ENCODE measurements at regions not wholly inside any gene's neighbourhood (a gene's known extent, or its start where the extent isn't known, plus 50 kb on each side); places are given as distances from the start of the nearest gene placed in this dataset.

DNA sequence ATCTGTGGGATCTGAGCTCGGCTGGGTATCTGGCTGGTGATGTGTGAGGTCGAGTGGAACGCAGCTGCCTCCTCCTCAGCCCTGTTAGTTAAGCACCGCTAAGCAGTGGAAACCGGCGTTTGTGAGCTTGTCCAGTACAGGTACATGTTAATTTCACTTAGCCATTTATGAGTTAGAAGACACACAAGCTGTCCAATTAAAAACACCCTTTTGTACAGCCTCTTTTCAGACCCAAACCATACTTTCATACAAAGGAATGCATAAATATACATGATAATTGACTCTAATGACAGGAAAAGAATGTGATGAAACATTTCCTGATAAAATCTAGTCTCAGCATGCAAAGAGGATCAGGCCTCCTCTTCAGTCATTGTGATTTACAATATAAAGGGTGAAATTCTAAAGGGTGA, 163.6 kb upstream of the FAT1 start:
- H3T11ph ChIP-seq (ENCODE audit: low read length) = no peak overlapping the region
- Mint-ChIP-seq H3K4me1 (peaks cover 22 to 23% of the 10 kb centered on the region in 2 experiments), H3K4me3 (peak overlapping the region in 1 of 2 experiments; percentile 79; a peak in 2 of 5 replicates), H3K27me3 (ENCODE audit: low read depth) (peaks cover 8% of the 10 kb centered on the region), H3K9me3 (peaks cover 4 to 13% of the 10 kb centered on the region in 2 experiments; a peak in 4 of 5 replicates), H3K27ac (peak overlapping the region in 2 of 3 experiments; percentile 62 to 78; a peak in 3 of 7 replicates), H3K36me3 (ENCODE audit: insufficient read depth in 1 of 3, low read depth in 3 of 3) (peaks cover 5 to 13% (median 10%) of the 10 kb centered on the region in 3 experiments; a peak in 5 of 7 replicates)
- H3K27ac ChIP-seq (ENCODE audit: insufficient read length, low read depth, low read length) = no peak overlapping the region
- DNase-seq = no peak
- peaks cover 2% of the 10 kb centered on the region; the same call in 1 of the 2 replicates for H3K4me1 ChIP-seq (ENCODE audit: insufficient read depth, low read length)
- H2BK15ac ChIP-seq (ENCODE audit: low read depth, low read length) = no peak overlapping the region
- no peak overlapping the region for H3K4ac ChIP-seq (ENCODE audit: low read depth, low read length)
- H2BK20ac ChIP-seq (ENCODE audit: low read depth, low read length, poor library complexity, severe bottlenecking) = no peak overlapping the region
- no peak overlapping the region for H3K14ac ChIP-seq (ENCODE audit: insufficient read depth, low read length)
- no peak overlapping the region for H2BK120ac ChIP-seq (ENCODE audit: low read depth, low read length, poor library complexity, severe bottlenecking)
- H4K91ac ChIP-seq (ENCODE audit: insufficient read length, low read depth, low read length) = no peak overlapping the region
- H4K8ac ChIP-seq (replicated peaks; ENCODE audit: insufficient read length, low read depth, low read length) = no peak overlapping the region
- WGBS (ENCODE audit: extremely low coverage, insufficient read length, low lambda C conversion rate) = no CpG with 5 or more reads among the region's 6 CpGs
- H4K5ac ChIP-seq (ENCODE audit: insufficient read length, low read depth, low read length) = no peak overlapping the region
- TF ChIP-seq, protein P1, sequence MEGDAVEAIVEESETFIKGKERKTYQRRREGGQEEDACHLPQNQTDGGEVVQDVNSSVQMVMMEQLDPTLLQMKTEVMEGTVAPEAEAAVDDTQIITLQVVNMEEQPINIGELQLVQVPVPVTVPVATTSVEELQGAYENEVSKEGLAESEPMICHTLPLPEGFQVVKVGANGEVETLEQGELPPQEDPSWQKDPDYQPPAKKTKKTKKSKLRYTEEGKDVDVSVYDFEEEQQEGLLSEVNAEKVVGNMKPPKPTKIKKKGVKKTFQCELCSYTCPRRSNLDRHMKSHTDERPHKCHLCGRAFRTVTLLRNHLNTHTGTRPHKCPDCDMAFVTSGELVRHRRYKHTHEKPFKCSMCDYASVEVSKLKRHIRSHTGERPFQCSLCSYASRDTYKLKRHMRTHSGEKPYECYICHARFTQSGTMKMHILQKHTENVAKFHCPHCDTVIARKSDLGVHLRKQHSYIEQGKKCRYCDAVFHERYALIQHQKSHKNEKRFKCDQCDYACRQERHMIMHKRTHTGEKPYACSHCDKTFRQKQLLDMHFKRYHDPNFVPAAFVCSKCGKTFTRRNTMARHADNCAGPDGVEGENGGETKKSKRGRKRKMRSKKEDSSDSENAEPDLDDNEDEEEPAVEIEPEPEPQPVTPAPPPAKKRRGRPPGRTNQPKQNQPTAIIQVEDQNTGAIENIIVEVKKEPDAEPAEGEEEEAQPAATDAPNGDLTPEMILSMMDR (conservative IDR thresholded peaks at IDR 0.05) = no peak
- no peaks in the 10 kb centered on the region for H3K23me2 ChIP-seq (ENCODE audit: insufficient read length, low read depth, low read length, poor library complexity, severe bottlenecking)
- H2BK5ac ChIP-seq (ENCODE audit: insufficient read length, low read length) = no peak overlapping the region
- no peak overlapping the region for H2BK12ac ChIP-seq (ENCODE audit: insufficient read length, low read depth, low read length)
- H4K20me1 ChIP-seq (ENCODE audit: control insufficient read depth, insufficient read depth, insufficient read length) = no peaks in the 10 kb centered on the region
- H3K23ac ChIP-seq (ENCODE audit: insufficient read length, low read depth, low read length) = no peak overlapping the region
- H3K4me2 ChIP-seq (ENCODE audit: insufficient read depth, insufficient read length, low read length) = no peak overlapping the region
- H3K79me2 ChIP-seq (ENCODE audit: insufficient read depth, low read length) = no peaks in the 10 kb centered on the region
- H2AK5ac ChIP-seq (ENCODE audit: insufficient read length, low read length) = no peak overlapping the region
- no peak overlapping the region for H2AFZ ChIP-seq (ENCODE audit: low read length)
- H3K79me1 ChIP-seq (ENCODE audit: insufficient read depth, low read depth, low read length, poor library complexity, severe bottlenecking) = no peaks in the 10 kb centered on the region
- no peak overlapping the region for H3K56ac ChIP-seq (ENCODE audit: insufficient read length, low read depth, low read length)
- no peak overlapping the region for H3K9ac ChIP-seq (ENCODE audit: extremely low read depth, insufficient read length, low read length)
- H3K18ac ChIP-seq (ENCODE audit: insufficient read length, low read depth, low read length) = no peak overlapping the region
- H3K27me3 ChIP-seq (ENCODE audit: insufficient read depth, low read length) = no peaks in the 10 kb centered on the region
- no peaks in the 10 kb centered on the region for H3K9me3 ChIP-seq (ENCODE audit: control insufficient read depth, low read depth, low read length)
